IMR-90 (cell line): ENCODE measurements at regions not wholly inside any gene's neighbourhood (a gene's known extent, or its start where the extent isn't known, plus 50 kb on each side); places are given as distances from the start of the nearest gene placed in this dataset.

ENCODE experiments used
- ATAC-seq: fragments of 200-7000 bp; cut with Tn5 transposase; 2 replicates; pipeline ENCODE4 v1.9.1; 2020; ENCODE audit warnings: low read depth, mild to moderate bottlenecking, moderate library complexity
- BruUV-seq: library from RNA; stranded (reverse); fragments of 400-500 nt; replicated peaks from 2 replicates; lab custom pipeline; 2021; lab: Mats Ljungman, UMichigan
- CTCF ChIA-PET: fragments of 300-600 bp; formaldehyde crosslinking; extraction: SDS; loops from one replicate; lab custom pipeline; 2021; ENCODE audit warnings: antibody characterized with exemption; lab: Yijun Ruan, JAX
- POLR2A ChIA-PET: fragments of 300-600 bp; sonication (Branson Sonifier 250); formaldehyde crosslinking; loops from one replicate; lab custom pipeline; 2022; ENCODE audit warnings: antibody characterized with exemption; ENCODE audit not compliant: unreplicated experiment; lab: Charles Lee
- DNase-seq: peaks from one replicate; pipeline ENCODE4 v3.0.0; 2013
- H2AFZ ChIP-seq: replicated peaks from 2 replicates; pipeline ENCODE3; 2013; ENCODE audit warnings: low read length, mild to moderate bottlenecking; ENCODE audit not compliant: poor library complexity
- H2AK5ac ChIP-seq: 2 replicates; pipeline ENCODE4 v1.6.1; 2013; ENCODE audit warnings: low read depth, low read length, inconsistent platforms
- H2AK9ac ChIP-seq: replicated peaks from 2 replicates; pipeline ENCODE3; 2013; ENCODE audit warnings: mild to moderate bottlenecking, low read depth, low read length, moderate library complexity; ENCODE audit not compliant: poor library complexity
- H2BK120ac ChIP-seq: 2 replicates; pipeline ENCODE4 v1.6.1; 2013; ENCODE audit warnings: low read depth, low read length, inconsistent platforms
- H2BK15ac ChIP-seq: 3 replicates; pipeline ENCODE4 v1.6.1; 2013; ENCODE audit warnings: low read depth, low read length, inconsistent platforms
- H2BK20ac ChIP-seq: 2 replicates; pipeline ENCODE4 v1.6.1; 2013; ENCODE audit warnings: low read depth, mild to moderate bottlenecking, inconsistent platforms, low read length, moderate library complexity
- H2BK5ac ChIP-seq: 2 replicates; pipeline ENCODE4 v1.6.1; 2013; ENCODE audit warnings: mild to moderate bottlenecking, low read depth, low read length, inconsistent platforms; ENCODE audit not compliant: poor library complexity, severe bottlenecking
- H3K14ac ChIP-seq: replicated peaks from 2 replicates; pipeline ENCODE4 v1.6.1; 2013; ENCODE audit warnings: low read depth, low read length, inconsistent platforms
- H3K18ac ChIP-seq: 2 replicates; pipeline ENCODE4 v1.6.1; 2013; ENCODE audit warnings: low read depth, low read length, control low read depth
- H3K23ac ChIP-seq: 2 replicates; pipeline ENCODE4 v1.6.1; 2013; ENCODE audit warnings: low read depth, low read length, inconsistent platforms
- H3K27ac ChIP-seq: 2 replicates; pipeline ENCODE4 v1.5.1; 2013; ENCODE audit warnings: mild to moderate bottlenecking, control low read depth, low read length; ENCODE audit not compliant: insufficient read depth
- H3K27me3 ChIP-seq: 2 replicates; pipeline ENCODE4 v1.6.1; 2013; ENCODE audit warnings: low read length; ENCODE audit not compliant: control insufficient read depth, insufficient read depth
- H3K36me3 ChIP-seq: 2 replicates; pipeline ENCODE4 v1.6.1; 2013; ENCODE audit warnings: low read length, mixed read lengths; ENCODE audit not compliant: control insufficient read depth, insufficient read depth
- H3K4ac ChIP-seq: 2 replicates; pipeline ENCODE4 v1.6.1; 2013; ENCODE audit warnings: low read depth, low read length, inconsistent platforms
- H3K4me1 ChIP-seq: 2 replicates; pipeline ENCODE4 v1.6.1; 2013; ENCODE audit warnings: low read length, mixed read lengths; ENCODE audit not compliant: control insufficient read depth, insufficient read depth
- H3K4me2 ChIP-seq: 2 replicates; pipeline ENCODE4 v1.6.1; 2013; ENCODE audit warnings: low read depth, mild to moderate bottlenecking, control low read depth, low read length, moderate library complexity
- H3K4me3 ChIP-seq: 2 replicates; pipeline ENCODE4 v1.5.1; 2013; ENCODE audit warnings: low read depth, mild to moderate bottlenecking, control low read depth, low read length, moderate library complexity; ENCODE audit not compliant: insufficient read depth
- H3K56ac ChIP-seq: 2 replicates; pipeline ENCODE4 v1.6.1; 2013; ENCODE audit warnings: low read length, inconsistent platforms; ENCODE audit not compliant: insufficient read depth; ENCODE audit errors: extremely low read depth
- H3K79me1 ChIP-seq, 2 experiments: 2 replicates each; pipeline ENCODE4 v1.6.1; 2013; ENCODE audit warnings: low read length in 2 of 2, inconsistent platforms in 1 of 2, low read depth in 1 of 2
- H3K9ac ChIP-seq: 2 replicates; pipeline ENCODE4 v1.6.1; 2013; ENCODE audit warnings: low read depth, low read length, control low read depth
- H3K9me1 ChIP-seq: 2 replicates; pipeline ENCODE4 v1.6.1; 2013; ENCODE audit warnings: low read length, inconsistent platforms; ENCODE audit not compliant: insufficient read depth
- H3K9me3 ChIP-seq: 2 replicates; pipeline ENCODE4 v1.6.1; 2013; ENCODE audit warnings: low read length; ENCODE audit not compliant: control insufficient read depth, insufficient read depth
- H4K20me1 ChIP-seq: 2 replicates; pipeline ENCODE4 v1.6.1; 2013; ENCODE audit warnings: low read length, inconsistent platforms; ENCODE audit not compliant: insufficient read depth
- H4K5ac ChIP-seq: 2 replicates; pipeline ENCODE4 v1.6.1; 2013; ENCODE audit warnings: mild to moderate bottlenecking, low read depth, low read length, control low read depth
- H4K8ac ChIP-seq, 2 experiments: 2 replicates each; pipeline ENCODE4 v1.6.1; 2013; ENCODE audit warnings: low read depth in 2 of 2, low read length in 2 of 2, control low read depth in 1 of 2, inconsistent platforms in 1 of 2
- H4K91ac ChIP-seq: 2 replicates; pipeline ENCODE4 v1.6.1; 2013; ENCODE audit warnings: low read depth, low read length, inconsistent platforms; ENCODE audit not compliant: insufficient read depth
- CTCF ChIP-seq: conservative IDR thresholded peaks from 2 replicates; pipeline ENCODE4 v1.5.1; 2012; ENCODE audit warnings: mild to moderate bottlenecking, low read depth, low read length, improper control_type of control experiment
- WGBS, 2 experiments: methylation state at CpG; one replicate each; pipeline versions ENCODE4 v1.1.5 to v1.1.7; 2013; ENCODE audit warnings: missing lambda C conversion rate in 2 of 2; ENCODE audit not compliant: insufficient read length in 1 of 2; ENCODE audit errors: extremely low coverage in 2 of 2; 5-methylcytosine and 5-hydroxymethylcytosine counted together
- dilution Hi-C: fragments of 300-500 bp; cut with HindIII; formaldehyde crosslinking; loops from one replicate; pipeline ENCODE4 v1.14.3; 2018; ENCODE audit warnings: low sequenced_read_pairs; ENCODE audit not compliant: unreplicated experiment
- in situ Hi-C: fragments of 300-500 bp; cut with MboI; formaldehyde crosslinking; loops from 3 replicates; pipeline ENCODE4 v1.14.3; 2019; ENCODE audit warnings: low sequenced_read_pairs, inconsistent platforms, mixed read lengths
- intact Hi-C: fragments of 100-400 bp; cut with micrococcal nuclease; formaldehyde crosslinking; loops from 2 replicates; pipeline ENCODE4 v1.10.0; 2022

DNA sequence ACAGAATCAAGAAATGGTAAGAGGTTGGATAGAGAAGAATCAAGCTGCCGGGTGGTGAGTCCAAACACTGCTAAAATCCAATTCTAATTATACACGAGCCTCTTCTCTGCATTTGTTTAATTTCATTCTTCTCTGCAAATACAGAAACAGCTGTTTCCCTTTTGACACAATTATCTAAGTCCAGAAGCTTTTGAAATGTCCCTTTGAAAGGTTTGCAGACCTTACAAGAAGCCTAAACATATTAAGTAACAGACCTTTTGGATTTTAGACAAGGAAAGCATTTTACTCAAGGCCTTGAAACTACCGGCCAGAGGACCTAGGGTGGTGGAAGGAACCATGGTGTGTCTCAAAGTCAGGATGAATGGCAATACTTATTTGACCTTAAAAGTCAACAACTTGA is 403.8 kb upstream of the ADAMTS9 start:
- intact Hi-C loops: no loop called here
- Histone ChIP-seq H3K4me2 (no peak overlapping the region), H4K8ac (no peak overlapping the region), H2BK120ac (no peak overlapping the region), H4K5ac (no peak overlapping the region), H2BK5ac (no peak overlapping the region), H2BK20ac (no peak overlapping the region), H4K20me1 (no peaks in the 10 kb centered on the region), H3K4me1 (no peaks in the 10 kb centered on the region), H3K4ac (no peak overlapping the region), H4K91ac (no peak overlapping the region), H3K36me3 (no peaks in the 10 kb centered on the region), H2AK9ac (no peak overlapping the region), H3K23ac (no peak overlapping the region), H3K9me3 (no peaks in the 10 kb centered on the region), H3K18ac (no peak overlapping the region), H3K56ac (no peak overlapping the region), H2AK5ac (no peak overlapping the region), H3K14ac (no peak overlapping the region), H3K27ac (no peak overlapping the region), H3K4me3 (no peak overlapping the region), H3K9ac (no peak overlapping the region), H3K27me3 (peaks cover 4% of the 10 kb centered on the region; the same call in 1 of the 2 replicates), H2AFZ (no peak overlapping the region), H2BK15ac (no peak overlapping the region), H3K9me1 (no peaks in the 10 kb centered on the region), H3K79me1 (no peaks in the 10 kb centered on the region)
- ChIA-PET CTCF (no interaction called here), POLR2A (no interaction called here)
- DNase-seq (no peak), ATAC-seq (no peak)
- no CpG with 5 or more reads among the region's 3 CpGs for WGBS, 2 experiments
- no TSS peak for BruUV-seq
- TF ChIP-seq CTCF: no peak
- dilution Hi-C loops: no loop called here
- in situ Hi-C loops: no loop called here
